ENCODE measurements at regions not wholly inside any gene's neighbourhood (a gene's known extent, or its start where the extent isn't known, plus 50 kb on each side); places are given as distances from the start of the nearest gene placed in this dataset.
A peak's percentile ranks its signal among the peaks of the same experiment; 100 is the strongest.

- Histone ChIP-seq H3K4me1 (ENCODE audit: control insufficient read depth, insufficient read depth, low read length) (no peaks in the 10 kb centered on the region), H3K36me3 (ENCODE audit: control insufficient read depth in 2 of 2, insufficient read depth in 2 of 2, low read length in 1 of 2) (no peaks in the 10 kb centered on the region), H2AFZ (ENCODE audit: control insufficient read depth, low read depth, low read length) (no peak overlapping the region), H3K4me2 (ENCODE audit: control insufficient read depth, insufficient read depth) (no peak overlapping the region), H3K27ac (ENCODE audit: control insufficient read depth, insufficient read depth) (no peak overlapping the region), H4K20me1 (ENCODE audit: control insufficient read depth, insufficient read depth) (no peaks in the 10 kb centered on the region), H3K9me3 (replicated peaks; ENCODE audit: control insufficient read depth, insufficient read depth, low read length) (no peaks in the 10 kb centered on the region), H3K9ac (ENCODE audit: control insufficient read depth, insufficient read depth, low read length) (no peak overlapping the region), H3K79me2 (ENCODE audit: control insufficient read depth, insufficient read depth, low read length) (no peaks in the 10 kb centered on the region), H3K27me3 (replicated peaks in 1 of 2; ENCODE audit: control insufficient read depth in 2 of 2, insufficient read depth in 2 of 2, low read length in 1 of 2) (no peaks in the 10 kb centered on the region), H3K4me3 (no peak overlapping the region)
- ChIA-PET SMC1A (ENCODE audit: uncharacterized antibody, unreplicated experiment) (interaction anchor here (0.7 to 1.3 kb wide), 3 partner anchors 53 to 103 kb away, joined by 3 read pairs; no protein-coding TSS in a partner anchor), POLR2A (no interaction called here), CTCF (no interaction called here), RAD21 (ENCODE audit: unreplicated experiment) (no interaction called here)
- TF ChIP-seq, protein P1, sequence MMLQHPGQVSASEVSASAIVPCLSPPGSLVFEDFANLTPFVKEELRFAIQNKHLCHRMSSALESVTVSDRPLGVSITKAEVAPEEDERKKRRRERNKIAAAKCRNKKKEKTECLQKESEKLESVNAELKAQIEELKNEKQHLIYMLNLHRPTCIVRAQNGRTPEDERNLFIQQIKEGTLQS (IDR thresholded peaks at IDR 0.05; ENCODE audit: borderline replicate concordance, extremely low read depth, low read depth, low read length) = no peak
- TF ChIP-seq ZNF622 (IDR thresholded peaks at IDR 0.05) (no peak), ZNF384 (IDR thresholded peaks at IDR 0.05; ENCODE audit: borderline replicate concordance, low read depth, low read length) (no peak), IRF5 (IDR thresholded peaks at IDR 0.05; ENCODE audit: borderline replicate concordance) (no peak), TCF12 (IDR thresholded peaks at IDR 0.05; ENCODE audit: low read depth, low read length) (no peak), EZH2 (IDR thresholded peaks at IDR 0.05; ENCODE audit: borderline replicate concordance, control insufficient read depth, low read depth, low read length) (no peak), TCF7 (IDR thresholded peaks at IDR 0.05; ENCODE audit: borderline replicate concordance) (no peak), CREB1 (IDR thresholded peaks at IDR 0.05; ENCODE audit: low read depth) (no peak)
- TF ChIP-seq, protein P2, sequence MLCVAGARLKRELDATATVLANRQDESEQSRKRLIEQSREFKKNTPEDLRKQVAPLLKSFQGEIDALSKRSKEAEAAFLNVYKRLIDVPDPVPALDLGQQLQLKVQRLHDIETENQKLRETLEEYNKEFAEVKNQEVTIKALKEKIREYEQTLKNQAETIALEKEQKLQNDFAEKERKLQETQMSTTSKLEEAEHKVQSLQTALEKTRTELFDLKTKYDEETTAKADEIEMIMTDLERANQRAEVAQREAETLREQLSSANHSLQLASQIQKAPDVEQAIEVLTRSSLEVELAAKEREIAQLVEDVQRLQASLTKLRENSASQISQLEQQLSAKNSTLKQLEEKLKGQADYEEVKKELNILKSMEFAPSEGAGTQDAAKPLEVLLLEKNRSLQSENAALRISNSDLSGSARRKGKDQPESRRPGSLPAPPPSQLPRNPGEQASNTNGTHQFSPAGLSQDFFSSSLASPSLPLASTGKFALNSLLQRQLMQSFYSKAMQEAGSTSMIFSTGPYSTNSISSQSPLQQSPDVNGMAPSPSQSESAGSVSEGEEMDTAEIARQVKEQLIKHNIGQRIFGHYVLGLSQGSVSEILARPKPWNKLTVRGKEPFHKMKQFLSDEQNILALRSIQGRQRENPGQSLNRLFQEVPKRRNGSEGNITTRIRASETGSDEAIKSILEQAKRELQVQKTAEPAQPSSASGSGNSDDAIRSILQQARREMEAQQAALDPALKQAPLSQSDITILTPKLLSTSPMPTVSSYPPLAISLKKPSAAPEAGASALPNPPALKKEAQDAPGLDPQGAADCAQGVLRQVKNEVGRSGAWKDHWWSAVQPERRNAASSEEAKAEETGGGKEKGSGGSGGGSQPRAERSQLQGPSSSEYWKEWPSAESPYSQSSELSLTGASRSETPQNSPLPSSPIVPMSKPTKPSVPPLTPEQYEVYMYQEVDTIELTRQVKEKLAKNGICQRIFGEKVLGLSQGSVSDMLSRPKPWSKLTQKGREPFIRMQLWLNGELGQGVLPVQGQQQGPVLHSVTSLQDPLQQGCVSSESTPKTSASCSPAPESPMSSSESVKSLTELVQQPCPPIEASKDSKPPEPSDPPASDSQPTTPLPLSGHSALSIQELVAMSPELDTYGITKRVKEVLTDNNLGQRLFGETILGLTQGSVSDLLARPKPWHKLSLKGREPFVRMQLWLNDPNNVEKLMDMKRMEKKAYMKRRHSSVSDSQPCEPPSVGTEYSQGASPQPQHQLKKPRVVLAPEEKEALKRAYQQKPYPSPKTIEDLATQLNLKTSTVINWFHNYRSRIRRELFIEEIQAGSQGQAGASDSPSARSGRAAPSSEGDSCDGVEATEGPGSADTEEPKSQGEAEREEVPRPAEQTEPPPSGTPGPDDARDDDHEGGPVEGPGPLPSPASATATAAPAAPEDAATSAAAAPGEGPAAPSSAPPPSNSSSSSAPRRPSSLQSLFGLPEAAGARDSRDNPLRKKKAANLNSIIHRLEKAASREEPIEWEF (IDR thresholded peaks at IDR 0.05; ENCODE audit: insufficient replicate concordance, low read depth, low read length) = no peak
- intact Hi-C loops (cut with micrococcal nuclease; ENCODE audit: unreplicated experiment) (no loop called here), in situ Hi-C loops (cut with MboI) (no loop called here)
- 0% methylated on average over 2 of the region's 2 CpGs for WGBS (ENCODE audit: insufficient coverage, insufficient replicate concordance, low lambda C conversion rate, missing lambda C conversion rate)
- BruUV-seq (replicated peaks) = no TSS peak
- no peak for FAIRE-seq
- ATAC-seq = peak; percentile 32
- DNase-seq (ENCODE audit: low read depth, low spot score) = no peak
Measured at GRCh38 chr4:63460075-63460474, 949.2 kb downstream of the TECRL start.

All from GM12878 (cell line).